Neural cell (in vitro differentiated cells): ENCODE measurements at regions not wholly inside any gene's neighbourhood (a gene's known extent, or its start where the extent isn't known, plus 50 kb on each side); places are given as distances from the start of the nearest gene placed in this dataset.

Source experiments
- H2AFZ ChIP-seq: fragments of 200-600, 300-800 bp; sonication (generic), shearing (Covaris generic); 2 replicates; pipeline ENCODE4 v1.6.0; 2014; ENCODE audit warnings: low read depth, mild to moderate bottlenecking, antibody characterized with exemption, low read length, moderate library complexity
- H3F3A ChIP-seq: fragments of 200-600 bp; shearing (Covaris generic); 2 replicates; pipeline ENCODE4 v1.6.1; 2016; ENCODE audit warnings: mild to moderate bottlenecking, moderate library complexity, mixed read lengths, antibody characterized with exemption, low read length; ENCODE audit not compliant: insufficient read depth, poor library complexity, severe bottlenecking
- H3K27ac ChIP-seq: fragments of 200-600, 300-800 bp; sonication (generic), shearing (Covaris generic); 2 replicates; pipeline ENCODE4 v1.5.1; 2014; ENCODE audit warnings: mild to moderate bottlenecking, low read length, moderate library complexity
- H3K27me3 ChIP-seq: fragments of 300-800, 200-600 bp; sonication (generic), shearing (Covaris generic); 2 replicates; pipeline ENCODE4 v1.6.0; 2014; ENCODE audit warnings: mild to moderate bottlenecking, low read depth, low read length, moderate library complexity; ENCODE audit not compliant: insufficient read depth
- H3K36me3 ChIP-seq: fragments of 300-800, 200-600 bp; sonication (generic), shearing (Covaris generic); 2 replicates; pipeline ENCODE4 v1.5.1; 2014; ENCODE audit warnings: mild to moderate bottlenecking, antibody characterized with exemption, low read length, moderate library complexity; ENCODE audit not compliant: insufficient read depth
- H3K4me2 ChIP-seq: fragments of 300-800, 200-600 bp; sonication (generic), shearing (Covaris generic); 2 replicates; pipeline ENCODE4 v1.6.0; 2014; ENCODE audit warnings: mild to moderate bottlenecking, low read length
- H3K4me3 ChIP-seq: fragments of 300-800, 200-600 bp; sonication (generic), shearing (Covaris generic); 2 replicates; pipeline ENCODE4 v1.5.1; 2014; ENCODE audit warnings: mild to moderate bottlenecking, low read length, moderate library complexity
- H3K79me2 ChIP-seq: fragments of 200-600 bp; shearing (Covaris generic); replicated peaks from 2 replicates; pipeline ENCODE4 v1.6.0; 2014; ENCODE audit warnings: mild to moderate bottlenecking, low read length, moderate library complexity; ENCODE audit not compliant: insufficient read depth
- H3K9ac ChIP-seq: fragments of 300-800, 200-600 bp; sonication (generic), shearing (Covaris generic); 2 replicates; pipeline ENCODE4 v1.6.1; 2016; ENCODE audit warnings: mild to moderate bottlenecking, low read length, mixed read lengths
- H3K9me2 ChIP-seq: fragments of 200-600 bp; shearing (Covaris generic); 2 replicates; pipeline ENCODE4 v1.6.1; 2016; ENCODE audit warnings: mild to moderate bottlenecking, low read length, mixed read lengths; ENCODE audit not compliant: insufficient read depth
- H3K9me3 ChIP-seq: fragments of 200-600, 300-800 bp; sonication (generic), shearing (Covaris generic); 2 replicates; pipeline ENCODE4 v1.6.1; 2016; ENCODE audit warnings: mild to moderate bottlenecking, mixed run types, low read length, moderate library complexity, mixed read lengths
- H4K20me1 ChIP-seq: fragments of 200-600 bp; shearing (Covaris generic); 2 replicates; pipeline ENCODE4 v1.6.1; 2016; ENCODE audit warnings: mild to moderate bottlenecking, mixed run types; ENCODE audit not compliant: insufficient read depth
- EP300 ChIP-seq: fragments of 450-650 bp; conservative IDR thresholded peaks from 2 replicates; pipeline ENCODE4 v1.6.1; 2014; ENCODE audit warnings: antibody characterized with exemption, mild to moderate bottlenecking, moderate library complexity; ENCODE audit not compliant: poor library complexity, severe bottlenecking
- EZH2 ChIP-seq: fragments of 200-600, 300-800 bp; shearing (Covaris generic), sonication (generic); IDR thresholded peaks from 2 replicates; pipeline ENCODE4 v1.6.1; 2014; ENCODE audit warnings: antibody characterized with exemption, low read length, borderline replicate concordance, mild to moderate bottlenecking; ENCODE audit not compliant: insufficient read depth, poor library complexity, severe bottlenecking
- MXI1 ChIP-seq: fragments of 450-650 bp; conservative IDR thresholded peaks from 2 replicates; pipeline ENCODE4 v1.6.1; 2014; ENCODE audit warnings: antibody characterized with exemption, mild to moderate bottlenecking; ENCODE audit not compliant: poor library complexity, severe bottlenecking
- POLR2AphosphoS5 ChIP-seq: IDR thresholded peaks from 2 replicates; pipeline ENCODE4 v1.6.1; 2012
- RAD21 ChIP-seq: fragments of 450-650 bp; conservative IDR thresholded peaks from 2 replicates; pipeline ENCODE4 v1.6.1; 2014; ENCODE audit warnings: antibody characterized with exemption, mild to moderate bottlenecking, moderate library complexity
- REST ChIP-seq: IDR thresholded peaks from 2 replicates; pipeline ENCODE4 v1.6.1; 2012; ENCODE audit warnings: borderline replicate concordance
- SMC3 ChIP-seq: fragments of 450-650 bp; conservative IDR thresholded peaks from 2 replicates; pipeline ENCODE4 v1.6.1; 2014; ENCODE audit warnings: antibody characterized with exemption, mild to moderate bottlenecking, moderate library complexity; ENCODE audit not compliant: poor library complexity
- TAF1 ChIP-seq: IDR thresholded peaks from 2 replicates; pipeline ENCODE4 v1.6.1; 2012; ENCODE audit warnings: low read depth
- TF ChIP-seq, protein P1 (sequence below): fragments of 450-650 bp; IDR thresholded peaks from 2 replicates; pipeline ENCODE4 v1.5.1; 2014; ENCODE audit warnings: antibody characterized with exemption, mild to moderate bottlenecking, moderate library complexity; ENCODE audit not compliant: poor library complexity, severe bottlenecking

DNA sequence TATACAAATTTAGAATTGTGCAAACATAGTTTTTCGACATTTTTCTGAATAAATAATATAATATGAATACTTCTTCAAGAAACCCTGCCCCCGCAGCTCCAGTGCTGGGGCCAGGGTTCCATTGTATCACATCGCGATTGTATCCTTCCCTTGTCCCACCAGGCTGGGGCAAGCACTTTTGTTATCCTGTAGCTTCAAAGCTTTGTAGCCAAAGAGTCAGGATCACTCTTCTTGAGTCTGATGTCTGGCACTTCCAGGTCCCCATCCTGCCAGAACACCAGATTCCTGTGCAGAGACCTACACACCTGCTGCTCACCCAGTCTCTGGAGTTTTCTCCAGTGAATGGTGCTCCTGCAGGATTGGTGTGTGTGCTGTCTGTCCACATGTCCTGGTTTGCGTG lies 186.9 kb downstream of the ASB1 start:
- no peak overlapping the region for H3K4me2 ChIP-seq
- TF ChIP-seq POLR2AphosphoS5 (no peak), REST (no peak), EP300 (no peak), MXI1 (no peak), TAF1 (no peak), EZH2 (no peak), SMC3 (no peak), RAD21 (no peak)
- TF ChIP-seq, protein P1, sequence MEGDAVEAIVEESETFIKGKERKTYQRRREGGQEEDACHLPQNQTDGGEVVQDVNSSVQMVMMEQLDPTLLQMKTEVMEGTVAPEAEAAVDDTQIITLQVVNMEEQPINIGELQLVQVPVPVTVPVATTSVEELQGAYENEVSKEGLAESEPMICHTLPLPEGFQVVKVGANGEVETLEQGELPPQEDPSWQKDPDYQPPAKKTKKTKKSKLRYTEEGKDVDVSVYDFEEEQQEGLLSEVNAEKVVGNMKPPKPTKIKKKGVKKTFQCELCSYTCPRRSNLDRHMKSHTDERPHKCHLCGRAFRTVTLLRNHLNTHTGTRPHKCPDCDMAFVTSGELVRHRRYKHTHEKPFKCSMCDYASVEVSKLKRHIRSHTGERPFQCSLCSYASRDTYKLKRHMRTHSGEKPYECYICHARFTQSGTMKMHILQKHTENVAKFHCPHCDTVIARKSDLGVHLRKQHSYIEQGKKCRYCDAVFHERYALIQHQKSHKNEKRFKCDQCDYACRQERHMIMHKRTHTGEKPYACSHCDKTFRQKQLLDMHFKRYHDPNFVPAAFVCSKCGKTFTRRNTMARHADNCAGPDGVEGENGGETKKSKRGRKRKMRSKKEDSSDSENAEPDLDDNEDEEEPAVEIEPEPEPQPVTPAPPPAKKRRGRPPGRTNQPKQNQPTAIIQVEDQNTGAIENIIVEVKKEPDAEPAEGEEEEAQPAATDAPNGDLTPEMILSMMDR: no peak
- H3K27ac ChIP-seq: no peak overlapping the region
- no peaks in the 10 kb centered on the region for H3K27me3 ChIP-seq
- no peaks in the 10 kb centered on the region for H3K36me3 ChIP-seq
- no peaks in the 10 kb centered on the region for H3K9me3 ChIP-seq
- H2AFZ ChIP-seq: no peak overlapping the region
- H3K9me2 ChIP-seq: no peaks in the 10 kb centered on the region
- no peak overlapping the region for H3K4me3 ChIP-seq
- no peak overlapping the region for H3K9ac ChIP-seq
- H3F3A ChIP-seq: no peaks in the 10 kb centered on the region
- no peaks in the 10 kb centered on the region for H3K79me2 ChIP-seq
- no peaks in the 10 kb centered on the region for H4K20me1 ChIP-seq

GRCh38 chr2:238614376-238614775 lies 187.6 kb downstream of the ASB1 start:
- Histone ChIP-seq H3K9me2 (no peaks in the 10 kb centered on the region), H3K4me3 (no peak overlapping the region), H4K20me1 (no peaks in the 10 kb centered on the region), H3K27ac (no peak overlapping the region), H3K27me3 (no peaks in the 10 kb centered on the region), H3F3A (no peaks in the 10 kb centered on the region), H2AFZ (no peak overlapping the region), H3K9me3 (no peaks in the 10 kb centered on the region), H3K9ac (no peak overlapping the region), H3K4me2 (no peak overlapping the region), H3K36me3 (no peaks in the 10 kb centered on the region), H3K79me2 (no peaks in the 10 kb centered on the region)
- TF ChIP-seq SMC3 (no peak), MXI1 (no peak), EP300 (no peak), TAF1 (no peak), REST (no peak), RAD21 (no peak), EZH2 (no peak), POLR2AphosphoS5 (no peak)
- TF ChIP-seq, protein P1: no peak
